HG03378 (cell line): ENCODE measurements at regions not wholly inside any gene's neighbourhood (a gene's known extent, or its start where the extent isn't known, plus 50 kb on each side); places are given as distances from the start of the nearest gene placed in this dataset.

Experiments used
- ATAC-seq: cut with Tn5 transposase; IDR thresholded peaks from one replicate; pipeline ENCODE4 v1.9.1; 2021; ENCODE audit warnings: mild to moderate bottlenecking, moderate library complexity; ENCODE audit not compliant: unreplicated experiment

DNA sequence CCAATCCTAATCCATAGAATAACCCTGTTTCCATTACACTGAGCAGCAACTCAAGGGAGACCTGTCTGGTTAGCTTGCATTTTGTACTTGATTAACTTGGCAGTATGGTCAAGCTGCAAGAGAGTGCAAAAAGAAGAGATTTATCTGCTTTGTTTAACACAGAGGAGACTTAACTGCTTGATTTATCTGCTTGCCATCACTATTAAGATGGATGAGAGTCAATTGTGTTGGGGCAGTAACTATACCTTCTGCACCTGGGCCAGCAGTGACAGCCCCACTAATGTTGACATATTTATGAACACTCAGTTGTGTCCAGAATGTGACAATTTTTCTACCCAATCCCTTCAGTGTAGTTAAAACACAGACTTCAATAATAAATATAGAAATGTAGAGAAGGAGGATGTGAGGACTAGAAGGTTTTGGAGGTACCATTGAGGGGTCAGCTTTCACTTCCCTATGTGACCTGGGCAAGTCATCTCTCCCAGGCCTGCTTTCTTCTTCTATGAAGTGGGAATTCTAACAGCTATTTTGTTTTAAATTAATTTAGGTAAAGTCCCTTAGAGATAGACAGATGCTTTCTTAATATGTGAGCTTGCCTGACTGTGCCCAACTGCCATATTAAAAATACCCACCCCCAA is 159.1 kb upstream of the KCNK2 start:
- peak; percentile 54 for ATAC-seq

DNA sequence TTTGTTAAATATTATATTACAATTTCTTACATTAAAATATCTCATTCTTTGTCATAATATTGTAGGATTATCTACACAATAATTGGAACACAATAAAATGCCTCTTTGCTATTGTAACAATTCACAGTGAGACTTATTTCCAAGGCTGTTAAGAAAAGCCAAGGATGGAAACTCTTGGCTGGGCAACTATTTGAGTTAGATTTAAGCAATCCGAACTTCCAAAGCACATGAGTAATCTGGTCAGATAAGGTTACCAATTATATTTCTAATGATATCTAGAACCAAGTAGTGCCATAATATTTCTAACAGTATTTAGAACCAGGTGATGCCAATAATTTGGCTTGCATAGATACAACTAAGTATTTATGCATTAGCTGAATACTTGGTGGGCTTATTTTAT is 154.7 kb upstream of the KCNK2 start:
- ATAC-seq: no peak

DNA sequence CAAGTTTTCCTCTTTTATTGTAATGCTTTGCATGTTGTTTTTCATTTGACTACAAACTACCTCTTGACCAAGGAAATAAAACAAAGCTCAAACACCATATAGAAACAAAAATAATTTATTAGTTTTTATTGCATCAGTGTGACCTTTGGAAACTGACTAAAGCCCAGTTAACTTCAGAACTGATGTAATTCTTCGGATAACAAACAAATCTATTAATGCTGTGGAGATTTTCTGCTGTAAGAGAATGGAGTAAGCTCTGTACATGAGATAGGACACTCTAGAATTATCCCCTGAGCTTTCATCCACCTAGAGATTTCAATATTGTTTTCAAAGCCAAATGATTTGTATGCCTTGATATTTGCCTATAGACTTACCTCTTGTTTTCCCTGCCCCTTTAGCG is 154.0 kb upstream of the KCNK2 start:
- no peak for ATAC-seq

DNA sequence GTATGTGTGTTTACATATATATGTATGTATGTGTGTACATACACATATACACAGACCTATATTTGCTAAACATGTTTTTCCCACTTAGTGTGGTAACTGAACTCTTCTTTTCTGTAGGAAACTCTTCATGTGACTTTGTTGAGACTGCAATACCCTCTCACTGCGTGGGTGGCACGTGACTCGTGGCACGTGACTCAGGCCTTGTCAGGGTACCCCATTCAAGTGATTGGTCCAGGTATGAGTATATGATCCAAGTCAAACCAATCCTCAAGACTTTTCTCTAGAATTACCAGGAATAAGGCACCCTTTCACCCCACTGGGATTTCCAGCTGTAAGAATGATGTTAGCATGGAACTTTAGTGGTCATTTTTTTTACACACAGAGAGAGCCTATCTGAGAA is 149.2 kb upstream of the KCNK2 start:
- no peak for ATAC-seq

DNA sequence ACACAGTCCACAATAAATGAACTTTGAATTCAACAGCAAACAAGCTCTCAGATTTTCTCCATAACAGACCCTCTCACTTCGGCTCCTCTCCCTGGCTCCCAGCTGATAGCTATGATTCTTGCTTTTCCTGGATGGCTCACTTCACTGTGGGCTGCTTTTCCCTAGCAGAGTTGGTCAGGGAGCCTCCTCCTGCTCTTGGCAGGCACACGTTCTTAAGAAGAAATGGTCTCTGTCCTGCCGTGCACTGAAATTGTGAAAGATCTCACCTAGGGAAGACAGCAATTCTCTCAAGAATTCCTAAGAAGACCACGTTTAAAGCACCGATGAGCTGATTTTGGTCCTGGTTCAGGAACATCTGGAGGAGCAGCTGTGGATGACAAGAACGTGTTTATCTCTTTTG is 148.5 kb upstream of the KCNK2 start:
- no peak for ATAC-seq

DNA sequence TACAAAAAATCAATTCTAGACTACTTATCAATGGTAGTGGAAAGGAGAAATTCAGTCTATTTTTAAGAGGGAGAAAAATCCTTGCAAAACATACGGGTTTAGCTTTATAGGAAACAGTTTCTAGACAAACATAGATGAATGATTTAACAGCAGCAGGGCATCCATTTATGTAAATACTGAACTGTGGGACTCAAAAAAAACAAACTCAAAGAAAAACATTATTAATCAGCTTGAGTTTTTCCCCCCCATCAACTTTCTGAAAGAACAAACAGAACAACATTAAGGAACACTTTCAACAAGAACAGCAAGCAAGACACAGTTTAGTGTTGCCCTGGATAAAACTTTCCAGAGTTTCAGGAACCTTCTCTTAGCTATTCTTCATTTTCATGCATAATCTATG is 147.3 kb upstream of the KCNK2 start:
- ATAC-seq: no peak

DNA sequence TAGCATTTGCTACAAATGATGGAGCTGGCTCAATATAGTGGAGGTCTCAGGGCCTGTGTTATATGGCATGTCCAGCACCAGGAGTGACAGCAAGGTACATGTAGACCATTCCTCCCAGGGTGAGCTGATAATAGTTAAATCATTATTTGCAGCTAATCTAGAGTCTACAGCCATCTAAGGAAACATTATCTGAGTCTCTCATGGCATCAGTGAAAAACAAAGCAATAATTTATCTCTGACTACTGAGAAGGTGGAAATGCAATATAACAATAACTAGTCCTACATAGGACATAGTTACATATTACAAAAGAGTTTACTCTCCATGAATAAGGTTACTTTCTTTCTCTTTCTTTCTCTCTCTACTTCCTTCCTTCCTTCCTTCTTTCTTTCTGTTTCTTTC is 143.4 kb upstream of the KCNK2 start:
- ATAC-seq: no peak

DNA sequence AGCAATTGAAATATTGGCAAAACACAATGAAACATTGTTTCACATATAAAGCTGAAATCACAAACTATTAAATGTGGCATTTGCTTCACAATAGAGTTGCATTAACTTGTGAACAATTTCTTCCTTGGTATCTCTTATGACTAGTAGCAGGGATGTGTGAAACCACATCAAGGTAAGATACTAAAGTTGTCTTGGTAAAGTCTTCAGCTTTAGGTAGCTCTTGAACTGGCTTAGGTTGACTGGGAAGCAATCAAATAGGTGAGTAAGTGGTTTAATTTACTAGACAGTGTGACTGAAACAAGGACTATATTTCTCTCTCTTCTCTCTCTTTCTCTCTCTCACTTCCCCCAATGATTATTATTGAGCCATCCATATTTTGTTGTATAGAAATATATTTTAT is 141.5 kb upstream of the KCNK2 start:
- ATAC-seq: no peak

DNA sequence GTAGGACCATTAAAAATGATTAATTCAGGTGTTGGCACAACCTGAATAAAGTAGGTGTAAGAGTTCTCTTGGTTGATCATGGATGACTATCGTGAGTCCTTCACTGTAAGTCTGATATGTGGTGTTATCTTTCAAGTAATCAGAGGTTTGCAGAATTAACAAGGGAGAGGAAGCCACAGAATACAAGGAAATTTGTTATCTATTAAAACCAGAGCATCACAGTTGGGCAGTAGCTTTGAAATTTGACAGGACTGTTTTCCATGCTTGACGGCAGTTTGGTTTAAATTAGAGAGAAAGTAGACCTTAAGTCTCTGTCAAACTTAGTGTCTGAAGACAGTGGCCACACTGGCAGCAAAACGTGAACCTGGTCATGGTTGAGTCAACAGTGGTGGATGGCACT is 139.5 kb upstream of the KCNK2 start:
- no peak for ATAC-seq

DNA sequence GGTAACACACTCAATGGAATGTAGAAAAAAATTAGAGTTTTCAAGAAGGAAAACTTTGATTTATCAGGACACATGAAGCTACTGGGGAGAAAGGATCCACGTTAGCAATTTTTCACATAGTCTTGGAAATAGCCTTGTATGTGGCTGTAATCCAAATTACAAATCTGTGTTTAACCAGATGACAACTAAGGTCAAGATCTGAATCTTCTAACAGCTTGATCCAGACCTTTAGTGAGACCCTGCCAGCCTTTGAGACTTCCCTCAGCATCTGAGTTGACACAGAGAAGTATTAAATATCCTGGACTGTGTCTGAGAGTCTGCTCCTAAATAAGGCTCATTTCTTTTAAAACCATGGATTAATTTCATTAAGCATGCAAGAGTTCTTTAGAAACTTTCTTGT is 135.9 kb upstream of the KCNK2 start:
- ATAC-seq: no peak

DNA sequence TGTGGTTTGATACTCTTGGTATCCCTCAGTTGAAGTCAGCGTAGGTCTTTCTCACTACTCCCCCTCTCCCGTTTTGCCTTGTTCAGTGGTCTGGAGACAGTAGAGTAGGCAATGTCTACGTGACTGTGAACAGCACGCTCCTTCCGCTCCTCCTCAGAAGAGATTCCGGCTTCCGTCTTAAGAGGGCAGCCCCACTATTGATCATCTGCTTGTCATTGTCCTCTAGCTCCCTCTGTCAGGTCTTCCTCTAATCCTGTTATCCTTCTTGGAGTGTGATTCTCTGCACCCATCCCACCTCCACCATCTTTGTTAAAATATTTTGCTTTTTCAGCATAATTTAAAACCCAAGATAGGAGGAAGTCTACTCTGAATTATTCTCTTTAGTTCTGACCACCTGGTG is 129.9 kb upstream of the KCNK2 start:
- ATAC-seq: no peak

DNA sequence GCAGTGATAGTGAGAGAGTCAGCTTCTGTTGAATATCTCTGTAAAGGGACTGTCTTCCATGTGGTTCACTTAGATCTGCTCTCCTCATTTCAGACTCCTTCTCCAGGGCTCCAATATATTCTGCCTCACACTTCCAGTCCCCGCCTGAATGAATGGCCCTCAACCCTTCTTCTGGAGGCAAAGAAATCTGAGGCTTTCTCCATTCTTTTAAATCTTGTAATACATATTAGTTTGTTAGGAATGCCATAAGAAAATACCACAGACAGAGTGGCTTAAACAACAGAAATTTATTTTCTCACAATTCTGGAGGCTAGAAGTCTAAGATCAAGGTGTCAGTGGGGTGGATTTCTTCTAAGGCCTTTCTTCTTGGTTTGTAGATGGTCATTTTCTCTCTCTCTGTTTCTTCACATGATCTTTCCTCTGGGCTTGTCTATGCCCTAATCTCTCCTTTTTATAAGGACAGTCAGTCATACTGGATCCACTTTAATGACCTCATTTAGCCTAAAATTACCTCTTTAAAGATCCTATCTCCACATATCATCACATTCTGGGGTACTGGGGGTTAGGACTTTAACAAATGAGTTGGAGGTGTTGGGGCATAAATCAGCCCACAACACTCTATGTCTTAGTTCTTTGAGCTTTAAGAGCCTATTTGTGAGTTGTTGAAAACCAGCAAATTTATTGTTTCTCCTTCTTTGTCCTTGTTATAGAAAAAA is 128.5 kb upstream of the KCNK2 start:
- no peak for ATAC-seq

DNA sequence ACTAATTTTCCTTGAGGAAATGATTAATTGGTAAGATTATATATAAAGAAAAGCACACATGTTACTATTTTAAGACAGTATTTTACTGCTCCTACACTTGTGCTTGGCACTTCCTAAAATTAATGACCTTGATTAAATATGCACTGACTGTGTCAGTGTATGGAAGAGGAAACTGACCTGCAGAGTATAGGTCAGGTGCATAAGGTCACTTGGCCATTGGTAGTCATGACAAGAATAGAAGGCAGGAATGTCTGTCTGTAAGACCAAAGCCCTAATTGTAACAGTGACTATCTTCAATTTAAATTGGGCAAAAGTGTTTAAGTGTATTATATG is 128.0 kb upstream of the KCNK2 start:
- ATAC-seq: no peak

DNA sequence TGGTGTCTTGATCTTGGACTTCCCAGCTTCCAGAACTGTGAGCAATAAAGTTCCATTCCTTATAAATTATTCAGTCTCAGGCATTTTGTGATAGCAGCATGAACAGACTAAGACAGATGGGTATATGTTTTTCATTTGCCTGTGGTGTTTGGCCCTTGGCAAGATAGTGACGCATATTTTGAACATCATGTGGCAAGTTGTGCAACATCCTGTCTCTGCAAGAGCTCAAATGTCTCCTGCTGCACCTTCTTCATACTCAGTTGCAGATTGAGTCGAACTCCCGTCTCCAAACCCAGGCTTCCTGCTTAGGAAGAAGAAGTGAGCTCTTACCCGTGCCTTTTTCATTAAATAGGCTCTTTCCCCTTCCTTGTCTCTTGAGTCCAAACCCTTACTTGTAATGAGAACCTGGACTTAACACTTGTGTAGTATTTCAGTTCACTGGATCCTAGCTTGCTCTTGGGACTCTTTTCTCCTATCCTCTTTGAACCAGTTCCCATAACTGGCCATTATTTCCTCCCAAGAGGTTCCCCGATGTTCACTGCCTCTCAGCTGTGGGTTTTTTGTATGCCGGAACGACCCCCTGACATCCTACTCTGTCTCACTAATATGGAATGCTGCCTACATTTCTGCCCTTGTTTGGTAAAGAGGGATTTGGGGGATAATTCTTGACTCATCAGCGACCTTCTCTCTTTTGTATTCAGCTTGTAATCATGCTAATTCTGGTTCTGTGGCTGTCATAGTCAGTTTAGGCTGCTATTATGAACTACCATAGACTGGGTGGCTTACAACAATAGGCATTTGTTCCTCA is 125.0 kb upstream of the KCNK2 start:
- ATAC-seq: no peak

DNA sequence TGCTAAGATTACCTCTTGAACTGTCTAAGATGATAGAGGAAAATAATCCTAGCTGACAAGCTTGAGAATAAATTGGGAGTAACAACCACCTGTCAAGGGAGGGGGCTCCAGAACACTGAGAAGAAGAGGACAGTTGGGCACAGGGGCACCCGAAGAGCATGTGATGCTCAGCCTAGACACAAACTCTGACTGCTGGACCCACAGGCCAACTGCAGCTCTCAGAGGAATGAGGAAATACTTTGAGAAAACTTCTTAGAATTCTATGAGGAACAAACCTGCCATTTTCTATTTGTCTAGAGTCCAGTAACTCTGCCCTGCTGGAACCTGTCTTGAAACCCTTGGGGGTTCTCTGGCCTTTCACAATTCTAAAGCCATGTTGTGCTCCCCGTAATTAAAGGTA is 124.1 kb upstream of the KCNK2 start:
- no peak for ATAC-seq

DNA sequence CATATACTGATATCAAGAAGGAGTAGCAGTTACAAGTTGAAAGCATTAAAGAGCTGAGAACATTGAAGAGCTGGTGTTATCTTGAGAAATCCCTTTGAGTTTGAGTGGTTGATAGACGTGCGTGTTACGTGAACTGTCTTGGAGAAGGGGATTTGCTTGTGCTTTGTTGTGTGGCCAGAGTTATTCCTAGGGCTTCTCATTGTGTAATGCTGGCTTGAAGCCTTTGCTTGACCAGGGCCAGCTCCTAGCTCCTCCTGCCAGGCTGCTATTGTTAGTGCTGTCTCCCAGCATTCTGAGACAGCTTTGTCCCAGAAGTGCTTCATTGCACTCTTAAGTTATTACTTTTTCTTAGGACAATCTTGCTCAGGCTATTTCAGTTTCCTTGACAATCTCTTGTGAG is 116.2 kb upstream of the KCNK2 start:
- no peak for ATAC-seq

DNA sequence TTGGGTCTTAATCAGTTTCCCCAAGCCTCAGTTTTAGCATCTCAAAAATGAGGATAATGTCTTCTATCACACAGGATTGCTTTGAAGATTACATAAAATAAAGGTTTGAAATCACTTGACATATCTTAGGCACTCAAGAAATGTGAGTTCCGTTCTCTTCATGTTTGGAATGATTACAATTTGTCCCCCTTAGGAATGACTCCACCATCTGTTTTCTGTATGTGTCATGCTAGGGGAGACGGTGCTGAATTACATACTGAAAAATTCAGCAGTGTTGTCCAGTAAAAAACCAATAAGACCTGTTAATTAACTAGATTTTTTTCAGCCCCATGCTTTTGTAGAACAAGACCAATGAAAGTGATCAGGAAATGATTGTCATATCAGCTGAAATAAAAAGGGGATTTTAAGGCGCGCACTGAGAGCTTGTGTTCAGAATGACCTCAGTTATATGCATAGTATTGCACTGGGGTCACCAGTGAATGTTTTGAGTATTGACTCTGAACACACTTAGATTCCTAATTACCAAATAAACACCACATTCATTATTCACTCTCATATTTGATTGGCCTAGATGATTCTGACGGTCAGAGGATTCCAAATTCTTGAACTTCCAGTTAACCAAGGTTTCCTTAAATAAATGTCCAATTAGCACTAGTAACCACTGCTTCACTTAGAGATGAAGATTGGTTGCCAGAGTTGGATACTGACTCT is 114.5 kb upstream of the KCNK2 start:
- no peak for ATAC-seq

DNA sequence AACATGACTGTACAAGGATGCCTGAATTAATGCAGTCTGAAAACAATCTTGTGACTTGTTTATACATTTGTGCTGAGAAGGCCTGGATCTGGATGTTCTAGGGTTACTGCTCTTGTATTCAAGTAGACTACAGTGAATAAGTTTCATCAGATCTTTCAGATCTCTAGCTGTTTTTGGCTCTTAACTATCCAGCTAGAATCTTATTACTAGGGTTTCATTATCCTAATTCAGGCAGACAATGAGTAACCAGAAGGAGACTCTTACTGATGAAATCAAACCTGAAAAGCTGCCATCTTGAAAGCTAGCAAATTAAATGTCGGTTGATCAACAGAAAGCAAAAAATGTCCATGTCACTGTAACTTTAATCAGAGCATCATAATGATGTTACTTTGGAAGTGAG is 112.5 kb upstream of the KCNK2 start:
- no peak for ATAC-seq

DNA sequence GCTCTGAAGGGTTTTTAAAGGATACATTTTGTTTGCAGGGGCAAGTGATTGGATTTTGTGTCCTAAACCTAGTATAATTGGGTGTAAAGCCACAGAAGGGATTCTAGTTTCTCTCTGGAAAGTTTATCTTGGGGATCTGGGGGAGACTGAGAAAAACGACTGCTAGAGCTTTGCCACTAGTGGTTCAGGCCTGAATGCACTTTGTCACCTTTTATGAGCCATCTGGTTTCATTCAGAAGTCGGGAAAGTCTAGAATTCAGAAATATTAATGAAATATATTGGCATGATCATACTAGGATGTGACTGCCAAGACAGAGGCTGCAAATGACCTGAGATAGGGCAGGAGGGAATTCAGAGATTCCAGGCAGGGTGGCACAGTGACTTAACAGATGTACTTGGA is 111.5 kb upstream of the KCNK2 start:
- no peak for ATAC-seq

DNA sequence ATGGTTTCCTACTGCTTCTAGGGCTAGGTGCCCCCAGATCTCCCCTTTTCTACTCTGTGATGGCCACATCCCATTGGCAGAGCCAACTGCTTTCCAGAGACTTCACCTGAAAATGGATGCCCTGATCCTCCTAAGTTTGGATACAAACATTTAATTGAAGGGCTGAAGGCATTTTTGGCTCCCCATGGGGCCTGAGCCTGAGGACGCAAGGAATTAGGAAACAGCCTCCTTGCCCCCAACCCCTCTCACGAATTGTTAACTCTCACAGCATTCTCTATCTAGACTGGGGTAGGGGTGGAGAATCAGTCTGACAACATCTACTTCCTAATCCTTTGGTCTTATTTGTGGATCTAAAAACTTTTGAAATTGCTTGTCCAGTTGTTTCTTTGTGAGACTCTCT is 108.5 kb upstream of the KCNK2 start:
- no peak for ATAC-seq

DNA sequence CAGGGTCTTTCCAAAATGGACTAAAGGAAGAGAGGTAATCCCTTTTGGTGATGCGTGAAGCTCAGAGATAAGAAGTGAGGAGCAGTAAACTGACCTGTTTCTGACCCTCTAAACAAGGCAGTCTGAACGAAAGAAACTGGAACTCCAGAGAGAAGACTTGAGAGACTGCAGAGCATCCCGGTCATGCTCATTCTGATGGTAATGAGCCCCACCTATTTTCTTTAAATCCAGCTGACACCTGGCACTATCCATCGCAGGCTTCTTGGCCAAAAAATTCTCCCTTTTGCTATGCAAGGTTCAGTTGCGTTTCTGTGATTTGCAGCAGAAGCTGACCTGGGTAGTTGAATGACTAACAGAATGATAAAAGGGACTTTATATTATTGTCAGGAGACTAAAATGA is 105.9 kb upstream of the KCNK2 start:
- ATAC-seq: no peak

DNA sequence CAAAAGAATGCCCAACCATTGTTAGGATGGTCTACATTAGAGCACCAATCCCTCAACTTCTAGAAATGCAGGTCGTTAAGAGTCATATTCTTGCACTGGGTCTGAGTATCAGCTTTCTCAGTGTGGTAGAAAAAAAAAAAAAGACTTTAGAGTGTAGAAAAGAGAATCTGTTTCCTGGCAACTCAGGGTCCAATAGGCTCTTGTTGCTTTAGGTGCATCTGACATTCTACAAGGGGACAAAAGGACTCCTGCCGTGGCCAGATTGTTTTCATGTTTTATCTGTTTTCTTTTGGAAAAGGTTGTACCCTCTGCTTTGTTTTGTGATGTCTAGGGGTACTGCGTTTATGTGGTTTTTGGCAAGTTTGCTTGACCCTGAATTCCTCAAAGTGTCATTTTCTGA is 105.4 kb upstream of the KCNK2 start:
- no peak for ATAC-seq
